ENCODE measurements at regions not wholly inside any gene's neighbourhood (a gene's known extent, or its start where the extent isn't known, plus 50 kb on each side); places are given as distances from the start of the nearest gene placed in this dataset.
A peak's percentile ranks its signal among the peaks of the same experiment; 100 is the strongest.
"Not testable (repeated sequence)": the region's sequence is repeated elsewhere in the genome, so short reads cannot be mapped to it uniquely, and the experiment has no call there.

- H3F3A ChIP-seq (replicated peaks; ENCODE audit: insufficient read depth): no peaks in the 10 kb centered on the region
- H3K4me1 ChIP-seq (ENCODE audit: control insufficient read depth in 1 of 2, insufficient read depth in 2 of 2, low read depth in 1 of 2, low read length in 1 of 2): no peaks in the 10 kb centered on the region
- H3K9ac ChIP-seq: no peak overlapping the region
- TF ChIP-seq ZBTB33 (IDR thresholded peaks at IDR 0.05; ENCODE audit: borderline replicate concordance, low read depth) (no peak), CHD2 (IDR thresholded peaks at IDR 0.05; ENCODE audit: low read length, partially characterized antibody) (no peak), GABPA (IDR thresholded peaks at IDR 0.05; ENCODE audit: low read depth) (no peak), TCF12 (IDR thresholded peaks at IDR 0.05) (no peak), EZH2phosphoT487 (IDR thresholded peaks at IDR 0.05; ENCODE audit: borderline replicate concordance, low read depth) (no peak), MAX (IDR thresholded peaks at IDR 0.05; ENCODE audit: low read depth) (no peak), USF2 (IDR thresholded peaks at IDR 0.05; ENCODE audit: borderline replicate concordance, low read depth, low read length) (no peak), JUND (IDR thresholded peaks at IDR 0.05) (no peak), FOXM1 (IDR thresholded peaks at IDR 0.05; ENCODE audit: low read depth) (no peak), NFIC (IDR thresholded peaks at IDR 0.05; ENCODE audit: borderline replicate concordance) (no peak), USF1 (IDR thresholded peaks at IDR 0.05; ENCODE audit: borderline replicate concordance, low read depth) (no peak), IRF3 (IDR thresholded peaks at IDR 0.05; ENCODE audit: low read depth, low read length) (no peak)
- WGBS (ENCODE audit: low lambda C conversion rate): 97% methylated on average over 1 of the region's 1 CpG
- H3K4me3 ChIP-seq (ENCODE audit: low read depth in 2 of 2, low read length in 1 of 2): no peak overlapping the region
- DNase-seq: no peak
- ChIA-PET POLR2A (no interaction called here), CTCF (no interaction called here)
- H3K9me3 ChIP-seq: no peaks in the 10 kb centered on the region
- H3K4me2 ChIP-seq: no peak overlapping the region
- H3K9me2 ChIP-seq: no peaks in the 10 kb centered on the region
- no peaks in the 10 kb centered on the region for H3K27me3 ChIP-seq (ENCODE audit: insufficient read depth)
- H3K79me2 ChIP-seq (ENCODE audit: insufficient read depth): no peaks in the 10 kb centered on the region
- H3K36me3 ChIP-seq (replicated peaks in 1 of 2; ENCODE audit: control insufficient read depth in 1 of 2, insufficient read depth in 2 of 2, low read length in 1 of 2): no peaks in the 10 kb centered on the region
- no peaks in the 10 kb centered on the region for H4K20me1 ChIP-seq (ENCODE audit: insufficient read depth)
- no peak overlapping the region for H2AFZ ChIP-seq (ENCODE audit: low read depth)
- no peak overlapping the region for H3K27ac ChIP-seq (ENCODE audit: low read depth in 2 of 2, low read length in 1 of 2)
Measured at GRCh38 chr4:124163401-124163800, 549.1 kb downstream of the ANKRD50 start.

GRCh38 chr4:124167602-124168001 lies 544.9 kb downstream of the ANKRD50 start:
- no peaks in the 10 kb centered on the region for H3F3A ChIP-seq (replicated peaks; ENCODE audit: insufficient read depth)

GRCh38 chr4:124169524-124169923 lies 543.0 kb downstream of the ANKRD50 start:
- H3K9me2 ChIP-seq; H3K4me3 ChIP-seq (ENCODE audit: low read depth in 2 of 2, low read length in 1 of 2); H3K4me2 ChIP-seq; H3K79me2 ChIP-seq (ENCODE audit: insufficient read depth); H3K27ac ChIP-seq (ENCODE audit: low read depth in 2 of 2, low read length in 1 of 2); H4K20me1 ChIP-seq (ENCODE audit: insufficient read depth); POLR2A ChIA-PET; H3K9me3 ChIP-seq; H3F3A ChIP-seq (replicated peaks; ENCODE audit: insufficient read depth); H2AFZ ChIP-seq (ENCODE audit: low read depth); H3K9ac ChIP-seq; H3K4me1 ChIP-seq (ENCODE audit: control insufficient read depth in 1 of 2, insufficient read depth in 2 of 2, low read depth in 1 of 2, low read length in 1 of 2); DNase-seq; H3K27me3 ChIP-seq (ENCODE audit: insufficient read depth); CTCF ChIA-PET; H3K36me3 ChIP-seq (replicated peaks in 1 of 2; ENCODE audit: control insufficient read depth in 1 of 2, insufficient read depth in 2 of 2, low read length in 1 of 2): not testable (repeated sequence)
- 55% methylated on average over 1 of the region's 1 CpG for WGBS (ENCODE audit: low lambda C conversion rate)

More at GRCh38 chr4:124167602-124168001, 544.9 kb downstream of the ANKRD50 start:
- Histone ChIP-seq H3K4me1 (ENCODE audit: control insufficient read depth in 1 of 2, insufficient read depth in 2 of 2, low read depth in 1 of 2, low read length in 1 of 2) (no peaks in the 10 kb centered on the region), H3K4me2 (no peak overlapping the region), H3K9me2 (no peaks in the 10 kb centered on the region), H2AFZ (ENCODE audit: low read depth) (no peak overlapping the region), H3K4me3 (ENCODE audit: low read depth in 2 of 2, low read length in 1 of 2) (no peak overlapping the region), H4K20me1 (ENCODE audit: insufficient read depth) (no peaks in the 10 kb centered on the region), H3K79me2 (ENCODE audit: insufficient read depth) (no peaks in the 10 kb centered on the region), H3K9ac (no peak overlapping the region), H3K9me3 (no peaks in the 10 kb centered on the region), H3K27me3 (ENCODE audit: insufficient read depth) (no peaks in the 10 kb centered on the region), H3K27ac (ENCODE audit: low read depth in 2 of 2, low read length in 1 of 2) (no peak overlapping the region), H3K36me3 (replicated peaks in 1 of 2; ENCODE audit: control insufficient read depth in 1 of 2, insufficient read depth in 2 of 2, low read length in 1 of 2) (no peaks in the 10 kb centered on the region)
- TF ChIP-seq TCF12 (IDR thresholded peaks at IDR 0.05) (peak; percentile 56; the same call in 1 of the 2 replicates), FOSL2 (IDR thresholded peaks at IDR 0.05; ENCODE audit: borderline replicate concordance, low read depth) (0 out of 2 replicates have a peak, but pooled peaks have one; percentile 11), PBX3 (IDR thresholded peaks at IDR 0.05) (peak; percentile 36; the same call in 1 of the 2 replicates), POLR2AphosphoS5 (IDR thresholded peaks at IDR 0.05; ENCODE audit: low read depth, low read length) (no peak)
- DNase-seq: no peak
- ChIA-PET CTCF (interaction anchor here (1.5 kb wide), 1 partner anchor 11 kb away, joined by 3 read pairs; no protein-coding TSS in a partner anchor), POLR2A (no interaction called here)
- WGBS (ENCODE audit: low lambda C conversion rate): no CpG with 5 or more reads among the region's 2 CpGs

Measured in SK-N-SH (cell line).